Ishikawa (cell line): ENCODE measurements at regions not wholly inside any gene's neighbourhood (a gene's known extent, or its start where the extent isn't known, plus 50 kb on each side); places are given as distances from the start of the nearest gene placed in this dataset.

Experiments used
- CEBPB ChIP-seq: IDR thresholded peaks from 2 replicates; pipeline ENCODE4 v1.6.1; 2012
- CREB1 ChIP-seq: IDR thresholded peaks from 2 replicates; pipeline ENCODE4 v1.6.1; 2012; ENCODE audit warnings: low read depth
- EGR1 ChIP-seq: IDR thresholded peaks from 2 replicates; pipeline ENCODE4 v1.6.1; 2012
- EP300 ChIP-seq: IDR thresholded peaks from 2 replicates; pipeline ENCODE4 v1.6.1; 2012; ENCODE audit warnings: borderline replicate concordance
- FOXM1 ChIP-seq: IDR thresholded peaks from 2 replicates; pipeline ENCODE4 v1.6.1; 2012; ENCODE audit warnings: low read depth, borderline replicate concordance
- MAX ChIP-seq: IDR thresholded peaks from 2 replicates; pipeline ENCODE4 v1.6.1; 2012
- NFIC ChIP-seq: IDR thresholded peaks from 2 replicates; pipeline ENCODE4 v1.6.1; 2012
- RAD21 ChIP-seq: IDR thresholded peaks from 2 replicates; pipeline ENCODE4 v1.6.1; 2012; ENCODE audit warnings: low read depth
- REST ChIP-seq: IDR thresholded peaks from 2 replicates; pipeline ENCODE4 v1.6.1; 2012; ENCODE audit warnings: low read depth, mild to moderate bottlenecking
- TAF1 ChIP-seq: IDR thresholded peaks from 2 replicates; pipeline ENCODE4 v1.6.1; 2012; ENCODE audit warnings: low read depth, mild to moderate bottlenecking
- TCF12 ChIP-seq: IDR thresholded peaks from 2 replicates; pipeline ENCODE4 v1.6.1; 2012; ENCODE audit warnings: low read depth
- TEAD4 ChIP-seq: IDR thresholded peaks from 2 replicates; pipeline ENCODE4 v1.6.1; 2012
- USF1 ChIP-seq: IDR thresholded peaks from 2 replicates; pipeline ENCODE4 v1.6.1; 2012
- YY1 ChIP-seq: IDR thresholded peaks from 2 replicates; pipeline ENCODE4 v1.6.1; 2012; ENCODE audit warnings: low read depth
- ZBTB7A ChIP-seq: IDR thresholded peaks from 2 replicates; pipeline ENCODE4 v1.6.1; 2012; ENCODE audit warnings: low read depth

- TF ChIP-seq CREB1 (no peak), TEAD4 (no peak), NFIC (no peak)
These were observed 1289.1 kb downstream of the OLFM4 start for GRCh38 chr13:54317722-54318121.

GRCh38 chr13:54337540-54337939 lies 1308.9 kb downstream of the OLFM4 start:
- TF ChIP-seq ZBTB7A, result no peak
- no peak for TF ChIP-seq RAD21
- TF ChIP-seq YY1, result no peak
- TF ChIP-seq USF1, result no peak
- TF ChIP-seq EGR1, result no peak

- no peak for TF ChIP-seq USF1
- TF ChIP-seq TAF1, result no peak
- TF ChIP-seq CREB1, result no peak
- TF ChIP-seq YY1, result no peak
- no peak for TF ChIP-seq RAD21
- no peak for TF ChIP-seq CEBPB
- TF ChIP-seq EGR1, result no peak
- TF ChIP-seq MAX, result no peak
- no peak for TF ChIP-seq REST
These were observed 1318.9 kb downstream of the OLFM4 start for GRCh38 chr13:54347531-54347930.

GRCh38 chr13:54356209-54356608 lies 1327.6 kb downstream of the OLFM4 start:
- TF ChIP-seq EGR1 (no peak), MAX (no peak)

- TF ChIP-seq CEBPB, result no peak
- TF ChIP-seq TAF1, result no peak
- TF ChIP-seq EGR1, result no peak
- no peak for TF ChIP-seq ZBTB7A
- no peak for TF ChIP-seq YY1
- TF ChIP-seq RAD21, result no peak
- TF ChIP-seq NFIC, result no peak
- TF ChIP-seq MAX, result no peak
- TF ChIP-seq USF1, result no peak
These were observed 1328.2 kb downstream of the OLFM4 start for GRCh38 chr13:54356849-54357248.

- TF ChIP-seq TAF1 (no peak), YY1 (no peak), MAX (no peak), TEAD4 (no peak), NFIC (no peak), TCF12 (no peak), EP300 (no peak), FOXM1 (no peak), REST (no peak), USF1 (no peak), CEBPB (no peak), EGR1 (no peak), RAD21 (no peak)
These were observed 1328.8 kb downstream of the OLFM4 start for GRCh38 chr13:54357284-54357933.
